DND-41 (cell line): ENCODE measurements at regions not wholly inside any gene's neighbourhood (a gene's known extent, or its start where the extent isn't known, plus 50 kb on each side); places are given as distances from the start of the nearest gene placed in this dataset.

ENCODE experiments used
- CTCF ChIP-seq: IDR thresholded peaks from 2 replicates; pipeline ENCODE4 v1.5.1; 2012; ENCODE audit warnings: borderline replicate concordance, low read length, moderate library complexity, mild to moderate bottlenecking; ENCODE audit not compliant: poor library complexity, severe bottlenecking; ENCODE audit errors: extremely low read depth
- EZH2 ChIP-seq: IDR thresholded peaks from 3 replicates; pipeline ENCODE4 v1.6.1; 2012; ENCODE audit warnings: borderline replicate concordance, low read depth, mild to moderate bottlenecking, moderate library complexity, low read length, inconsistent platforms; ENCODE audit not compliant: severe bottlenecking

DNA sequence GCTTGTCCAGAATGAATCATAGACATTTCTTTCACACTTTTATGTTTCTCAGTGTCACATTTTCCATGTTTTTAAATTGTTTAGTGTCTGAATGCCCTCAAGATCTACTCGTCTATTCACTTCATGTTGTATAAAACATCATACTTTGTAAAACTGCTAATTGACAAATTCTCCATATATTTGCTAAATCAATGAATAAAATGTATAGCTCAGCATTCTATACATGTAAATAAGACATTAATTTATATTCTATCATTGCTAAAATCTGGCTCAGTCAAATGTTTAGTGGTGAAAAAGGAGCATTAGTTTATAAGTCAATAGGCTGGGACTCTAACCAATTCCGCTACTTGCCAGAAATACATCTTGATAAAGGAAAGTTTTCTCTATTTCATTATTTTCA lies 379.6 kb downstream of the NAF1 start:
- no peak for TF ChIP-seq CTCF
- TF ChIP-seq EZH2, result no peak
